Erythroblast (primary cell): ENCODE measurements at regions not wholly inside any gene's neighbourhood (a gene's known extent, or its start where the extent isn't known, plus 50 kb on each side); places are given as distances from the start of the nearest gene placed in this dataset.

ENCODE experiments used
- GATA1 ChIP-seq: IDR thresholded peaks from 2 replicates; pipeline ENCODE4 v1.6.1; 2011; ENCODE audit warnings: low read depth, mild to moderate bottlenecking, control low read depth, low read length, moderate library complexity
- POLR2A ChIP-seq: IDR thresholded peaks from 2 replicates; pipeline ENCODE4 v1.6.1; 2011; ENCODE audit warnings: mild to moderate bottlenecking, low read length

DNA sequence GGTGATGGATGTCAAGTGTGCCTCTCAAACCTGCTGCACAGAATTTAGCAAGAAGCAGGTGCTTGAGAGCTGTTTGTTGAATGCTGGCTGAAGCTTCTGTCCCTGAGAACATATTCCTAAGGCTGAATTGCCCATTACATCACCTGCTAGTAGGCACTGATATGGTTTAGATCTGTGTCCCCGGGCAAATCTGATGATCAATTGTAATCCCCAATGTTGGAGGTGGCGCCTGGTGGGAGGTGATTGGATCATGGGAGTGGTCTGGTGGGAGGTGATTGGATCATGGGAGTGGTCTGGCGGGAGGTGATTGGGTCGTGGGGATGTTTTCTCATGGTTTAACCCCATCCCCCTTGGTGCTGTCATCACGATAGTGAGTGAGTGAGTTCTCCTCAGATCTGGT is 128.0 kb downstream of the HRH4 start:
- TF ChIP-seq POLR2A = no peak
- no peak for TF ChIP-seq GATA1
